Caco-2 (cell line): ENCODE measurements at regions not wholly inside any gene's neighbourhood (a gene's known extent, or its start where the extent isn't known, plus 50 kb on each side); places are given as distances from the start of the nearest gene placed in this dataset.

Source experiments
- BruUV-seq: library from RNA; stranded (reverse); fragments of 400-500 nt; replicated peaks from 2 replicates; lab custom pipeline; 2021; lab: Mats Ljungman, UMichigan
- CTCF ChIA-PET: fragments of 300-600 bp; sonication (Branson Sonifier 250); formaldehyde crosslinking; loops from one replicate; lab custom pipeline; 2022; ENCODE audit warnings: antibody characterized with exemption; lab: Charles Lee
- POLR2A ChIA-PET: fragments of 300-600 bp; sonication (Branson Sonifier 250); formaldehyde crosslinking; loops from one replicate; lab custom pipeline; 2022; ENCODE audit warnings: antibody characterized with exemption; lab: Charles Lee
- DNase-seq, 2 experiments: peaks; one replicate each; pipeline versions ENCODE4 v3.0.0 to v3.0.0-alpha.2; 2020 to 2022
- H3K27me3 ChIP-seq: replicated peaks from 2 replicates; pipeline ENCODE4 v1.6.0; 2011; ENCODE audit warnings: low read length; ENCODE audit not compliant: control insufficient read depth, insufficient read depth
- H3K36me3 ChIP-seq: 2 replicates; pipeline ENCODE4 v1.5.1; 2011; ENCODE audit warnings: low read length; ENCODE audit not compliant: control insufficient read depth, insufficient read depth
- H3K4me1 ChIP-seq: fragments of 250-450 bp; sonication (Bioruptor Pico); 2 replicates; pipeline ENCODE4 v1.5.1; 2020; ENCODE audit warnings: mild to moderate bottlenecking
- H3K4me3 ChIP-seq: 2 replicates; pipeline ENCODE4 v1.5.1; 2011; ENCODE audit warnings: low read depth, mild to moderate bottlenecking, control low read depth, low read length
- H3K9me3 ChIP-seq: fragments of 250-450 bp; sonication (Bioruptor Pico); 2 replicates; pipeline ENCODE4 v1.5.1; 2020; ENCODE audit warnings: mild to moderate bottlenecking, moderate library complexity
- H3K27ac Mint-ChIP-seq: one replicate; pipeline ENCODE4 v1.8.0; 2022; ENCODE audit warnings: mixed read lengths; ENCODE audit not compliant: unreplicated experiment
- H3K27me3 Mint-ChIP-seq: one replicate; pipeline ENCODE4 v1.8.0; 2022; ENCODE audit warnings: mixed read lengths; ENCODE audit not compliant: insufficient read depth, unreplicated experiment
- H3K36me3 Mint-ChIP-seq: one replicate; pipeline ENCODE4 v1.8.0; 2022; ENCODE audit warnings: mild to moderate bottlenecking, mixed read lengths; ENCODE audit not compliant: insufficient read depth, unreplicated experiment
- H3K4me1 Mint-ChIP-seq: one replicate; pipeline ENCODE4 v1.8.0; 2022; ENCODE audit warnings: low read depth, mixed read lengths; ENCODE audit not compliant: unreplicated experiment
- H3K4me3 Mint-ChIP-seq: one replicate; pipeline ENCODE4 v1.8.0; 2022; ENCODE audit warnings: mild to moderate bottlenecking, moderate library complexity, mixed read lengths; ENCODE audit not compliant: unreplicated experiment
- H3K9me3 Mint-ChIP-seq: one replicate; pipeline ENCODE4 v1.8.0; 2022; ENCODE audit warnings: mixed read lengths; ENCODE audit not compliant: unreplicated experiment
- intact Hi-C: fragments of 100-400 bp; cut with micrococcal nuclease; formaldehyde crosslinking; loops from one replicate; pipeline ENCODE4 v1.10.0; 2022; ENCODE audit not compliant: unreplicated experiment
- TF ChIP-seq, protein P1 (sequence below), 2 experiments: fragments of 200-600 bp in 1 of 2; IDR thresholded peaks; 1 replicate in 1 of 2; 2 replicates in 1 of 2; pipeline versions ENCODE4 v1.5.1 to v1.8.0; 2011 to 2022; ENCODE audit warnings: antibody characterized with exemption in 1 of 2, control low read depth in 1 of 2, inconsistent platforms in 1 of 2, low read depth in 1 of 2, low read length in 1 of 2, mild to moderate bottlenecking in 1 of 2, moderate library complexity in 1 of 2; ENCODE audit not compliant: insufficient read depth in 1 of 2, severe bottlenecking in 1 of 2, unreplicated experiment in 1 of 2

DNA sequence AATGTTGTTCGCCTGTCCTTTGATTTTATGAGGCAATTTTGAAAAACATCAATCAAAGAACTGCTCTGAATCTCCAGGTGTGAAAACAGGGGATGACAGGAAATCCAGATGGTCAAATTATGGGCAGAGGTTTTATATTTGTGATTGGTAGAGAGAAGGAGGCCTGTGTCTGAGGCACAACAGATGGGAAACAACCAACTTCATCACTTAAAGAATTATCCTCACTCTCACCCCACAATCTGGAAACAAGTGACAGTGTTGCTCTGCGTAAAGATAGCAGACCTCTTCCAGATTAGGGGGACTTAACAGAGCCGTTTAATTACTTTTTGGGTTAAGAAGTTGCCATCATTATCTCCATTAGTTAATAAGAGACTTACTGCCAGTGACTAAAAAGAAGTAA, 64.1 kb upstream of the EGLN3 start:
- no peak overlapping the region for H3K4me3 Mint-ChIP-seq
- no peaks in the 10 kb centered on the region for H3K4me1 Mint-ChIP-seq
- no peak overlapping the region for H3K27ac Mint-ChIP-seq
- H3K9me3 Mint-ChIP-seq, result no peaks in the 10 kb centered on the region
- Histone ChIP-seq H3K4me3 (no peak overlapping the region), H3K9me3 (no peaks in the 10 kb centered on the region), H3K4me1 (no peaks in the 10 kb centered on the region), H3K27me3 (no peaks in the 10 kb centered on the region), H3K36me3 (no peaks in the 10 kb centered on the region)
- intact Hi-C loops, result no loop called here
- TF ChIP-seq, protein P1, sequence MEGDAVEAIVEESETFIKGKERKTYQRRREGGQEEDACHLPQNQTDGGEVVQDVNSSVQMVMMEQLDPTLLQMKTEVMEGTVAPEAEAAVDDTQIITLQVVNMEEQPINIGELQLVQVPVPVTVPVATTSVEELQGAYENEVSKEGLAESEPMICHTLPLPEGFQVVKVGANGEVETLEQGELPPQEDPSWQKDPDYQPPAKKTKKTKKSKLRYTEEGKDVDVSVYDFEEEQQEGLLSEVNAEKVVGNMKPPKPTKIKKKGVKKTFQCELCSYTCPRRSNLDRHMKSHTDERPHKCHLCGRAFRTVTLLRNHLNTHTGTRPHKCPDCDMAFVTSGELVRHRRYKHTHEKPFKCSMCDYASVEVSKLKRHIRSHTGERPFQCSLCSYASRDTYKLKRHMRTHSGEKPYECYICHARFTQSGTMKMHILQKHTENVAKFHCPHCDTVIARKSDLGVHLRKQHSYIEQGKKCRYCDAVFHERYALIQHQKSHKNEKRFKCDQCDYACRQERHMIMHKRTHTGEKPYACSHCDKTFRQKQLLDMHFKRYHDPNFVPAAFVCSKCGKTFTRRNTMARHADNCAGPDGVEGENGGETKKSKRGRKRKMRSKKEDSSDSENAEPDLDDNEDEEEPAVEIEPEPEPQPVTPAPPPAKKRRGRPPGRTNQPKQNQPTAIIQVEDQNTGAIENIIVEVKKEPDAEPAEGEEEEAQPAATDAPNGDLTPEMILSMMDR (IDR thresholded peaks at IDR 0.05; ENCODE audit: insufficient read depth in 1 of 2, low read depth in 1 of 2, low read length in 1 of 2, severe bottlenecking in 1 of 2, unreplicated experiment in 1 of 2), result no peak
- no peaks in the 10 kb centered on the region for H3K27me3 Mint-ChIP-seq
- ChIA-PET POLR2A (no interaction called here), CTCF (no interaction called here)
- no TSS peak for BruUV-seq
- DNase-seq, result no peak
- no peaks in the 10 kb centered on the region for H3K36me3 Mint-ChIP-seq

DNA sequence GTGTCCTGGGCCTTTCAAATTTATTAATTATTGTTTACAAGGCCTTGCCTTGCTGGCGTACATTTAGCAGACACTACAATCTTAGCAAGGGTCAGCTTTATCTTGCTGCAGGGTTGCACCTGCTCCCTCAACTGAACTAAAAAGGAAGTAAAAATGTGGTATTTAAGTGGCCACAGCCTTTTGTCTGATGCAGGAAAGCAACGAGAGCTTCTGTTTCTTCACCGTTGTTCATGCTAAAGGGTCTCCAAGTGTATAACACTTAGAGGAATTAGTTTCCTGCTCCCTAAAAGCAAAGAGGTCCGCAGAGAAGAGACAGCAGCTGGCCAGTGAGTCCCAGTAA, 62.8 kb upstream of the EGLN3 start:
- Histone ChIP-seq H3K27me3 (no peaks in the 10 kb centered on the region), H3K9me3 (no peaks in the 10 kb centered on the region), H3K36me3 (no peaks in the 10 kb centered on the region), H3K4me3 (no peak overlapping the region), H3K4me1 (no peaks in the 10 kb centered on the region)
- H3K4me3 Mint-ChIP-seq, result no peak overlapping the region
- H3K27me3 Mint-ChIP-seq, result no peaks in the 10 kb centered on the region
- TF ChIP-seq, protein P1 (IDR thresholded peaks at IDR 0.05; ENCODE audit: insufficient read depth in 1 of 2, low read depth in 1 of 2, low read length in 1 of 2, severe bottlenecking in 1 of 2, unreplicated experiment in 1 of 2), result no peak
- H3K36me3 Mint-ChIP-seq, result no peaks in the 10 kb centered on the region
- H3K4me1 Mint-ChIP-seq, result no peaks in the 10 kb centered on the region
- BruUV-seq, result no TSS peak
- ChIA-PET POLR2A (no interaction called here), CTCF (no interaction called here)
- intact Hi-C loops, result no loop called here
- no peaks in the 10 kb centered on the region for H3K9me3 Mint-ChIP-seq
- no peak for DNase-seq
- no peak overlapping the region for H3K27ac Mint-ChIP-seq

DNA sequence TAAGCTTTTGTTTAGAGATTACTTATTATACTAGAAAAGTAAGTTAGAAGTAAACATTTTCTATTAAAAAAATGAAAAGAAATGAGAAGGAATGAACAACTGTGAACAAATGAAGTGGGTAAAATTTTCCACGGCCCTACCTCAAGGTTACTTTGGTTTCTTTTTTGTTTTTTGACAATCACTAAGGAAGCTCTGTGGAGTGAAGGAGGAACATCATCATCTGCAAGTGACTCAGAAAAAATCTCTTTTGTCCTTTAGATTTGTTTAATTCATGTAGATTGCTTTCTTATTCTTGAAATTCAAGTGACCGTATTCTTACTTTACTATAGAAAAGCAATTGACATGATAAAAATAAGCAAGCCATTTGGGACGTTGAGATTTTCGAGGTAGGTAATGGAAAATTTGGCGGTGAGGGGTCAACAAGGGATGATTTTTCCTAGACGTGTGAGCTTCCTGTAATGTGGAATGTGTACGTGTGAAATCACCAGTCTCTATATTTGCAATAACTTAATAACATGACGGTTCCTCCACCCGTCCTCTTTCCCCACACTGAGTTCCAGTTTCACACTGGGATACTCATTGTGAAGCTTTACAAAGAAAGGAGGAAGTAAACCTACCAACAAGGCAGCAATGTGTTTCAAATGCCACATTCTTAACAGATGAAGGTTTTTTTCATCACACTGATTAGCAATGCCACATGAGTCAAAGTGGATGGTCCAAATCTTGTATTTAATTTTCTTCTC, 62.3 kb upstream of the EGLN3 start:
- Mint-ChIP-seq H3K9me3 (no peaks in the 10 kb centered on the region), H3K27me3 (no peaks in the 10 kb centered on the region), H3K4me1 (no peaks in the 10 kb centered on the region), H3K4me3 (no peak overlapping the region), H3K27ac (no peak overlapping the region), H3K36me3 (no peaks in the 10 kb centered on the region)
- TF ChIP-seq, protein P1 (IDR thresholded peaks at IDR 0.05; ENCODE audit: insufficient read depth in 1 of 2, low read depth in 1 of 2, low read length in 1 of 2, severe bottlenecking in 1 of 2, unreplicated experiment in 1 of 2), result no peak
- Histone ChIP-seq H3K9me3 (no peaks in the 10 kb centered on the region), H3K4me3 (no peak overlapping the region), H3K4me1 (no peaks in the 10 kb centered on the region), H3K27me3 (no peaks in the 10 kb centered on the region), H3K36me3 (no peaks in the 10 kb centered on the region)
- intact Hi-C loops, result no loop called here
- CTCF ChIA-PET, result interaction anchor here (0.5 to 0.6 kb wide), 2 partner anchors 275 to 291 kb away, joined by 4 read pairs; no protein-coding TSS in a partner anchor
- POLR2A ChIA-PET, result no interaction called here
- BruUV-seq, result no TSS peak
- DNase-seq, result no peak
